SK-N-MC (cell line): ENCODE measurements at regions not wholly inside any gene's neighbourhood (a gene's known extent, or its start where the extent isn't known, plus 50 kb on each side); places are given as distances from the start of the nearest gene placed in this dataset.

ENCODE experiments used
- DNase-seq: peaks from one replicate; pipeline ENCODE4 v3.0.0-alpha.2; 2011; ENCODE audit warnings: low read depth, low spot score
- H3K27ac ChIP-seq: fragments of 200-600 bp; sonication (generic); 2 replicates; pipeline ENCODE4 v1.5.1; 2016; ENCODE audit warnings: mixed run types
- H3K36me3 ChIP-seq: fragments of 200-600 bp; sonication (generic); 2 replicates; pipeline ENCODE4 v1.6.1; 2017; ENCODE audit warnings: antibody characterized with exemption, low read length, mixed read lengths; ENCODE audit not compliant: insufficient read depth
- H3K4me3 ChIP-seq: fragments of 200-600 bp; sonication (generic); 2 replicates; pipeline ENCODE4 v1.5.1; 2016
- H3K9ac ChIP-seq: fragments of 200-600 bp; sonication (generic); 2 replicates; pipeline ENCODE4 v1.8.0; 2017; ENCODE audit warnings: mixed run types, mixed read lengths; ENCODE audit not compliant: insufficient read length
- H3K9me3 ChIP-seq: fragments of 200-600 bp; sonication (generic); 2 replicates; pipeline ENCODE4 v1.6.1; 2017; ENCODE audit warnings: low read depth, mild to moderate bottlenecking, antibody characterized with exemption, low read length, moderate library complexity, mixed read lengths
- EZH2 ChIP-seq: fragments of 200-600 bp; sonication (generic); IDR thresholded peaks from one replicate; pipeline ENCODE4 v1.6.1; 2017; ENCODE audit warnings: antibody characterized with exemption
- FOXP2 ChIP-seq: optimal IDR thresholded peaks from 2 replicates; pipeline ENCODE3; 2011; ENCODE audit warnings: mild to moderate bottlenecking, moderate library complexity; ENCODE audit not compliant: insufficient read depth; ENCODE audit errors: extremely low read length, control extremely low read depth
- POLR2AphosphoS5 ChIP-seq: IDR thresholded peaks from 2 replicates; pipeline ENCODE4 v1.6.1; 2012; ENCODE audit warnings: mild to moderate bottlenecking, low read depth, low read length, borderline replicate concordance

- DNase-seq, result no peak
- no peak overlapping the region for H3K27ac ChIP-seq
- TF ChIP-seq EZH2, result no peak
- no peak for TF ChIP-seq FOXP2
- TF ChIP-seq POLR2AphosphoS5, result no peak
Measured at GRCh38 chr1:209417761-209418160, 165.8 kb upstream of the CAMK1G start.

GRCh38 chr1:209420276-209420675 is 163.2 kb upstream of the CAMK1G start:
- TF ChIP-seq POLR2AphosphoS5, result no peak
- TF ChIP-seq EZH2, result no peak
- no peak for TF ChIP-seq FOXP2

More at GRCh38 chr1:209417761-209418160, 165.8 kb upstream of the CAMK1G start:
- Histone ChIP-seq H3K36me3 (no peaks in the 10 kb centered on the region), H3K9ac (no peak overlapping the region), H3K9me3 (no peaks in the 10 kb centered on the region), H3K4me3 (no peak overlapping the region)

GRCh38 chr1:209421186-209421585 is 162.3 kb upstream of the CAMK1G start:
- no peaks in the 10 kb centered on the region for H3K9me3 ChIP-seq
- H3K27ac ChIP-seq, result no peak overlapping the region
- TF ChIP-seq FOXP2 (no peak), EZH2 (no peak), POLR2AphosphoS5 (no peak)
- no peak overlapping the region for H3K4me3 ChIP-seq
- no peak overlapping the region for H3K9ac ChIP-seq
- H3K36me3 ChIP-seq, result no peaks in the 10 kb centered on the region
- no peak for DNase-seq

More at GRCh38 chr1:209420276-209420675, 163.2 kb upstream of the CAMK1G start:
- H3K4me3 ChIP-seq, result no peak overlapping the region
- no peak overlapping the region for H3K9ac ChIP-seq
- no peaks in the 10 kb centered on the region for H3K36me3 ChIP-seq
- H3K27ac ChIP-seq, result no peak overlapping the region
- DNase-seq, result no peak
- no peaks in the 10 kb centered on the region for H3K9me3 ChIP-seq

- TF ChIP-seq FOXP2 (no peak), POLR2AphosphoS5 (no peak), EZH2 (no peak)
- DNase-seq, result no peak
Measured at GRCh38 chr1:209421978-209422680, 161.4 kb upstream of the CAMK1G start.

GRCh38 chr1:209425959-209426358 is 157.6 kb upstream of the CAMK1G start:
- Histone ChIP-seq H3K9me3 (no peaks in the 10 kb centered on the region), H3K9ac (no peak overlapping the region), H3K36me3 (no peaks in the 10 kb centered on the region), H3K4me3 (no peak overlapping the region), H3K27ac (no peak overlapping the region)
- no peak for DNase-seq
- TF ChIP-seq FOXP2, result no peak
- no peak for TF ChIP-seq EZH2
- TF ChIP-seq POLR2AphosphoS5, result no peak

More at GRCh38 chr1:209421978-209422680, 161.4 kb upstream of the CAMK1G start:
- H3K36me3 ChIP-seq, result no peaks in the 10 kb centered on the region
- H3K4me3 ChIP-seq, result no peak overlapping the region
- no peaks in the 10 kb centered on the region for H3K9me3 ChIP-seq
- H3K9ac ChIP-seq, result no peak overlapping the region
- no peak overlapping the region for H3K27ac ChIP-seq

GRCh38 chr1:209427277-209427676 is 156.2 kb upstream of the CAMK1G start:
- Histone ChIP-seq H3K9ac (no peak overlapping the region), H3K36me3 (no peaks in the 10 kb centered on the region), H3K27ac (no peak overlapping the region), H3K4me3 (no peak overlapping the region), H3K9me3 (no peaks in the 10 kb centered on the region)
- no peak for DNase-seq
- TF ChIP-seq FOXP2 (no peak), POLR2AphosphoS5 (no peak), EZH2 (no peak)

- no peak overlapping the region for H3K4me3 ChIP-seq
- no peak for DNase-seq
- H3K9me3 ChIP-seq, result no peaks in the 10 kb centered on the region
- no peaks in the 10 kb centered on the region for H3K36me3 ChIP-seq
- H3K27ac ChIP-seq, result no peak overlapping the region
- H3K9ac ChIP-seq, result no peak overlapping the region
- TF ChIP-seq EZH2 (no peak), FOXP2 (no peak), POLR2AphosphoS5 (no peak)
Measured at GRCh38 chr1:209427811-209428210, 155.7 kb upstream of the CAMK1G start.

- no peak for DNase-seq
- Histone ChIP-seq H3K9ac (no peak overlapping the region), H3K4me3 (no peak overlapping the region), H3K9me3 (no peaks in the 10 kb centered on the region), H3K36me3 (no peaks in the 10 kb centered on the region), H3K27ac (no peak overlapping the region)
- TF ChIP-seq EZH2, result no peak
- no peak for TF ChIP-seq POLR2AphosphoS5
- TF ChIP-seq FOXP2, result no peak
Measured at GRCh38 chr1:209428241-209428921, 155.1 kb upstream of the CAMK1G start.
